Neural crest cell (in vitro differentiated cells): ENCODE measurements at regions not wholly inside any gene's neighbourhood (a gene's known extent, or its start where the extent isn't known, plus 50 kb on each side); places are given as distances from the start of the nearest gene placed in this dataset.

Experiments
- DNase-seq: peaks from one replicate; pipeline ENCODE4 v3.0.0; 2021; ENCODE audit warnings: low read depth, mixed read lengths, low spot score
- H3K27ac Mint-ChIP-seq: one replicate; pipeline ENCODE4 v1.8.0; 2021; ENCODE audit warnings: mild to moderate bottlenecking, mixed read lengths; ENCODE audit not compliant: unreplicated experiment
- H3K27me3 Mint-ChIP-seq: 2 replicates; pipeline ENCODE4 v1.8.0; 2021; ENCODE audit warnings: low read depth, mild to moderate bottlenecking, mixed read lengths
- H3K36me3 Mint-ChIP-seq: 2 replicates; pipeline ENCODE4 v1.8.0; 2021; ENCODE audit warnings: low read depth, mild to moderate bottlenecking, mixed read lengths
- H3K4me1 Mint-ChIP-seq: 2 replicates; pipeline ENCODE4 v1.8.0; 2021; ENCODE audit warnings: mixed read lengths
- H3K4me3 Mint-ChIP-seq: one replicate; pipeline ENCODE4 v1.8.0; 2021; ENCODE audit warnings: mild to moderate bottlenecking, mixed read lengths
- H3K9me3 Mint-ChIP-seq: 2 replicates; pipeline ENCODE4 v1.8.0; 2021; ENCODE audit warnings: mixed read lengths
- TF ChIP-seq, protein P1 (sequence below): fragments of 200-600 bp; sonication (generic); conservative IDR thresholded peaks from 2 replicates; pipeline ENCODE4 v1.5.0; 2021; ENCODE audit warnings: antibody characterized with exemption, mild to moderate bottlenecking

DNA sequence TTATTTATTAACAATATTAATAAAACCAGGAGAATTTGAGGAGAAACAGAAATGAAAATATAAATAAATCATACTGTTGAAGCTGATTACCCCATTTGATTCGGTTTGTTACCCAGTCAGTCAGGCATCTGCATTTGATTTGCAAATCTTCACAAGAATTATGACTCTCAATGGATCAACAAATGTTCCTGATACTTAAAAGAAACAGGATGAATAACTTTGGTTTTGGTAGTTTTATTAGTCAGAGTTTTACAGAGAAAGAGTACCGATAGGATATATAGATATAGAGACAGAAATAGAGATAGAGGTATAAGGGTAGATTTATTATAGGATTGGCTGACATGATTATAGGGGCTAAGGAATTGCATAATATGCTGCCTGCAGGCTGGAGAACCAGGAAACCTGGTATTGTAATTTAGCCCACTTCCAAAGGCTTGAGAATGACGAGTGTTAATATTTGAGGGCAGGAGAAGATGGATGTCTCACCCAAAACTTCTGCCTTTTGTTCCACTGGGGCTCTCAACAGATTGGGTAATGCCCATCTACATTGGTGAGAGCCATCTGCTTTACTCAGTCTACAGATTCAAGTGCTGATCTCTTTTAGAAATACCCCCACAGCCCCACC is 241.6 kb upstream of the COL8A1 start:
- H3K27ac Mint-ChIP-seq: no peak overlapping the region
- H3K27me3 Mint-ChIP-seq: no peaks in the 10 kb centered on the region
- peaks cover 9% of the 10 kb centered on the region for H3K36me3 Mint-ChIP-seq
- H3K4me1 Mint-ChIP-seq: no peaks in the 10 kb centered on the region
- TF ChIP-seq, protein P1, sequence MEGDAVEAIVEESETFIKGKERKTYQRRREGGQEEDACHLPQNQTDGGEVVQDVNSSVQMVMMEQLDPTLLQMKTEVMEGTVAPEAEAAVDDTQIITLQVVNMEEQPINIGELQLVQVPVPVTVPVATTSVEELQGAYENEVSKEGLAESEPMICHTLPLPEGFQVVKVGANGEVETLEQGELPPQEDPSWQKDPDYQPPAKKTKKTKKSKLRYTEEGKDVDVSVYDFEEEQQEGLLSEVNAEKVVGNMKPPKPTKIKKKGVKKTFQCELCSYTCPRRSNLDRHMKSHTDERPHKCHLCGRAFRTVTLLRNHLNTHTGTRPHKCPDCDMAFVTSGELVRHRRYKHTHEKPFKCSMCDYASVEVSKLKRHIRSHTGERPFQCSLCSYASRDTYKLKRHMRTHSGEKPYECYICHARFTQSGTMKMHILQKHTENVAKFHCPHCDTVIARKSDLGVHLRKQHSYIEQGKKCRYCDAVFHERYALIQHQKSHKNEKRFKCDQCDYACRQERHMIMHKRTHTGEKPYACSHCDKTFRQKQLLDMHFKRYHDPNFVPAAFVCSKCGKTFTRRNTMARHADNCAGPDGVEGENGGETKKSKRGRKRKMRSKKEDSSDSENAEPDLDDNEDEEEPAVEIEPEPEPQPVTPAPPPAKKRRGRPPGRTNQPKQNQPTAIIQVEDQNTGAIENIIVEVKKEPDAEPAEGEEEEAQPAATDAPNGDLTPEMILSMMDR: no peak
- peaks cover 18% of the 10 kb centered on the region for H3K9me3 Mint-ChIP-seq
- no peak for DNase-seq
- no peak overlapping the region for H3K4me3 Mint-ChIP-seq

GRCh38 chr3:99394831-99395778 is 243.3 kb upstream of the COL8A1 start:
- TF ChIP-seq, protein P1: no peak

DNA sequence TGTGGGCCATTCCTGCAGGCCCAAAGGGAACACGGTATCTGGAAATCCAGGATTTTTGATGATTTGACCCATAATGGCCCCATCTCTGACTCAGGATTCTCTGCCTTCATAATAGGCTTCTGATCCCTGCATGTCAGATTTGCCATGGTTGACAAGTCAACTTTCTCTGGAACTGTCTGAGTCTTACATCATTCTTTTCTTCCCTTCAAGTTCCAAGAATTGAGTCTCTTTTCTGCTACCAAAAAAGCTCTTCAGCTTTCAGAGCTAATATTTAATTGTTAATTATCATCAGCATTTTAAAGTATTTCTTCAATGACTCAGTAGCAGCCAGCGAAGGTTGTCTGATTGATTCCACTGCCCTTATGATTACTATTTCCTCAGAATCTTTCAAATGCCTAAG is 244.4 kb upstream of the COL8A1 start:
- no peak for DNase-seq
- Mint-ChIP-seq H3K36me3 (peaks cover 4% of the 10 kb centered on the region), H3K27me3 (no peaks in the 10 kb centered on the region), H3K9me3 (peaks cover 10% of the 10 kb centered on the region), H3K4me1 (no peaks in the 10 kb centered on the region), H3K27ac (no peak overlapping the region), H3K4me3 (no peak overlapping the region)
- TF ChIP-seq, protein P1: no peak

More at GRCh38 chr3:99394831-99395778, 243.3 kb upstream of the COL8A1 start:
- H3K4me3 Mint-ChIP-seq: no peak overlapping the region
- no peak for DNase-seq
- H3K9me3 Mint-ChIP-seq: peaks cover 18% of the 10 kb centered on the region
- peaks cover 9% of the 10 kb centered on the region for H3K36me3 Mint-ChIP-seq
- H3K27me3 Mint-ChIP-seq: no peaks in the 10 kb centered on the region
- H3K4me1 Mint-ChIP-seq: no peaks in the 10 kb centered on the region
- H3K27ac Mint-ChIP-seq: no peak overlapping the region

DNA sequence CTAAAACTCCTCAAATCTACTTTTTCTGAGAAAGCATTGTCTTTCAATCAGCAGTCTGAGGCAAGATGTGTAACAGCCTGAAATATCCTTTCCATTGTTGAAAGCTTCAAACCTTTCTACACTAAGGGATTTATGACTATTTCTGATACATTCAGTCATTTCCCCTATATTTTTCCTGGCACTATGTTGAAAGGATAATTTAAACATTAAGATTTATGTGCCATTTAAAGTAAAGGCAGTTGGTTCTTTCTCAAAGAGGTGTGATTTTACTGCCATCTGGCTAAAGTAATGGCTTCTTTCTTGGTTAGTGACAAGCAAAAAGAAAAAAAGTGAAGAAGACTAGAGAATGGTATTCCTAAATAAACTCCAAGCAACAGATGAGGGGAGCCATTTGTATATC is 249.6 kb upstream of the COL8A1 start:
- TF ChIP-seq, protein P1: no peak
- no peak overlapping the region for H3K4me3 Mint-ChIP-seq
- H3K27ac Mint-ChIP-seq: no peak overlapping the region
- H3K4me1 Mint-ChIP-seq: no peaks in the 10 kb centered on the region
- no peaks in the 10 kb centered on the region for H3K27me3 Mint-ChIP-seq
- no peaks in the 10 kb centered on the region for H3K36me3 Mint-ChIP-seq
- no peaks in the 10 kb centered on the region for H3K9me3 Mint-ChIP-seq
- no peak for DNase-seq

- Mint-ChIP-seq H3K27ac (no peak overlapping the region), H3K4me3 (no peak overlapping the region), H3K27me3 (peaks cover 2% of the 10 kb centered on the region), H3K4me1 (no peaks in the 10 kb centered on the region), H3K9me3 (peaks cover 4% of the 10 kb centered on the region), H3K36me3 (no peaks in the 10 kb centered on the region)
- DNase-seq: no peak
- TF ChIP-seq, protein P1: no peak
Observed at GRCh38 chr3:99384596-99384995, 253.8 kb upstream of the COL8A1 start.
